SH-SY5Y (cell line): ENCODE measurements at regions not wholly inside any gene's neighbourhood (a gene's known extent, or its start where the extent isn't known, plus 50 kb on each side); places are given as distances from the start of the nearest gene placed in this dataset.

Experiments used
- GATA2 ChIP-seq: IDR thresholded peaks from 2 replicates; pipeline ENCODE4 v1.6.1; 2011; ENCODE audit warnings: mild to moderate bottlenecking, low read depth, low read length
- GATA3 ChIP-seq: IDR thresholded peaks from 2 replicates; pipeline ENCODE4 v1.6.1; 2011; ENCODE audit warnings: low read depth, mild to moderate bottlenecking, low read length, moderate library complexity

DNA sequence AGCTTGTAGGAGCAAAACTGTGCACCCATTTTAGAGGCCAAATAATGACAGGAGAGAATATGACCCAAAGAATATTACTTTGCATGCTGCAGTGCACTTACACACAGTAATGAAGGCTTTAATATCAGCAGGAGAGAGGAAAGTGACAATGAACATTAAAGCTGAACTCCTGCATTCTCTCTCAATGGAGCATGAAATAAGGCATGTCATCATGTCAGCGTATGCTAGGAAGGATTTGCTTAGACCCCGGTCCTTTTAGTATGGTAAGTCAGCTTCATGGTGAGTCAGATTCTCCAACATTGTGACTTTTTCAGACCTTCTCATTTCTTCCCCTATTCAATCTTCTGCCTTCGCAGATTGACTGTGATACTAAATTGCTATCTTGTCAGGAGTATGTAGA is 210.7 kb upstream of the TMPRSS15 start:
- no peak for TF ChIP-seq GATA2
- no peak for TF ChIP-seq GATA3
